Mammary epithelial cell (primary cell): ENCODE measurements at regions not wholly inside any gene's neighbourhood (a gene's known extent, or its start where the extent isn't known, plus 50 kb on each side); places are given as distances from the start of the nearest gene placed in this dataset.

ENCODE experiments used
- CTCF ChIP-seq, 2 donors: IDR thresholded peaks in 1 of 2; conservative IDR thresholded peaks in 1 of 2; 2 replicates each; pipeline ENCODE4 v1.5.1; 2011 to 2012; ENCODE audit warnings: inconsistent platforms in 2 of 2, low read length in 2 of 2, mild to moderate bottlenecking in 2 of 2, control low read depth in 1 of 2, low read depth in 1 of 2; ENCODE audit not compliant: insufficient read depth in 1 of 2; ENCODE audit errors: extremely low read depth in 1 of 2
- EZH2 ChIP-seq: IDR thresholded peaks from 2 replicates; pipeline ENCODE4 v1.6.1; 2012; ENCODE audit warnings: low read length, inconsistent platforms, borderline replicate concordance

- TF ChIP-seq CTCF (conservative IDR thresholded peaks at IDR 0.05 in 1 of 2, IDR thresholded peaks at IDR 0.05 in 1 of 2; ENCODE audit: extremely low read depth in 1 of 2, insufficient read depth in 1 of 2, low read depth in 1 of 2, low read length in 2 of 2) (no peak), EZH2 (no peak)
These were observed 204.0 kb upstream of the BCL6 start for GRCh38 chr3:187949093-187949820.
